Thoracic aorta (tissue), 2 donors: ENCODE measurements at regions not wholly inside any gene's neighbourhood (a gene's known extent, or its start where the extent isn't known, plus 50 kb on each side); places are given as distances from the start of the nearest gene placed in this dataset.
"Not testable (repeated sequence)": the region's sequence is repeated elsewhere in the genome, so short reads cannot be mapped to it uniquely, and the experiment has no call there.

Source experiments
- ATAC-seq: fragments of 150-250 bp; one replicate; pipeline ENCODE4 v1.8.0; 2017; ENCODE audit warnings: low read depth; ENCODE audit not compliant: insufficient number of reproducible peaks, low FRiP score
- DNase-seq: peaks from one replicate; pipeline ENCODE4 v3.0.0-alpha.2; 2020; ENCODE audit warnings: low spot score
- H3K27ac ChIP-seq, 2 donors: fragments of 200-600 bp; sonication (generic); 1 replicate in 1 of 2; 2 replicates in 1 of 2; pipeline ENCODE4 v1.5.1; 2016; ENCODE audit warnings: mild to moderate bottlenecking in 2 of 2, moderate library complexity in 2 of 2
- H3K27me3 ChIP-seq: fragments of 200-600 bp; sonication (generic); replicated peaks from 2 replicates; pipeline ENCODE4 v1.6.0; 2016; ENCODE audit warnings: mild to moderate bottlenecking; ENCODE audit not compliant: insufficient read depth
- H3K36me3 ChIP-seq: fragments of 200-600 bp; sonication (generic); one replicate; pipeline ENCODE4 v1.5.1; 2016
- H3K4me1 ChIP-seq, 2 donors: fragments of 200-600 bp; sonication (generic); 1 replicate in 1 of 2; 2 replicates in 1 of 2; pipeline versions ENCODE4 v1.5.1 to v1.6.0; 2016; ENCODE audit warnings: low read depth in 2 of 2, mild to moderate bottlenecking in 1 of 2; ENCODE audit not compliant: control insufficient read depth in 1 of 2
- H3K4me3 ChIP-seq: fragments of 200-600 bp; sonication (generic); 2 replicates; pipeline ENCODE4 v1.5.1; 2016; ENCODE audit warnings: mild to moderate bottlenecking
- H3K9me3 ChIP-seq: fragments of 200-600 bp; sonication (generic); 2 replicates; pipeline ENCODE4 v1.5.1; 2016
- TF ChIP-seq, protein P1 (sequence below): fragments of 200-600 bp; sonication (generic); IDR thresholded peaks from one replicate; pipeline ENCODE4 v1.5.1; 2019; ENCODE audit warnings: antibody characterized with exemption

DNA sequence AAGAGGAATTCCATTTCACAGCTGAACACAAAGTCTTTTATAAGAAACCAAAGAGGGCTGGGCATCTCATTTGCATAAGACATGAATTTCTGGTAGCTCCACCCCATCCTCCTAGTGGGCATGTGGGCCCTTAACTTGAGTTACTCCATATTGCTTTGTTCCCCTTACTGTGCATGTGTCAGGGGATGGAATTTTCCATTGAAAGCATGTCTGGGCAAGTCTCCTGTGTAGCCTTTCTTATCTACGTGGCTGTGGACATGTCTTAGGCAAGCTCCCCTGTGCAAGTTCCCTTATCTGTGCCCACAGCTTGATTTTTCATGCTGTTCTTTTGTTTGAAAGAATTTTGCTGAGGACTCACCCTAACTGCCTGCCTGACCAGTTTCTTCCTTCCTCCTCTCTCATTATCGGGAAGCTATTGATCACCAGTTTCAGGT is 123.5 kb upstream of the JADE1 start:
- TF ChIP-seq, protein P1, sequence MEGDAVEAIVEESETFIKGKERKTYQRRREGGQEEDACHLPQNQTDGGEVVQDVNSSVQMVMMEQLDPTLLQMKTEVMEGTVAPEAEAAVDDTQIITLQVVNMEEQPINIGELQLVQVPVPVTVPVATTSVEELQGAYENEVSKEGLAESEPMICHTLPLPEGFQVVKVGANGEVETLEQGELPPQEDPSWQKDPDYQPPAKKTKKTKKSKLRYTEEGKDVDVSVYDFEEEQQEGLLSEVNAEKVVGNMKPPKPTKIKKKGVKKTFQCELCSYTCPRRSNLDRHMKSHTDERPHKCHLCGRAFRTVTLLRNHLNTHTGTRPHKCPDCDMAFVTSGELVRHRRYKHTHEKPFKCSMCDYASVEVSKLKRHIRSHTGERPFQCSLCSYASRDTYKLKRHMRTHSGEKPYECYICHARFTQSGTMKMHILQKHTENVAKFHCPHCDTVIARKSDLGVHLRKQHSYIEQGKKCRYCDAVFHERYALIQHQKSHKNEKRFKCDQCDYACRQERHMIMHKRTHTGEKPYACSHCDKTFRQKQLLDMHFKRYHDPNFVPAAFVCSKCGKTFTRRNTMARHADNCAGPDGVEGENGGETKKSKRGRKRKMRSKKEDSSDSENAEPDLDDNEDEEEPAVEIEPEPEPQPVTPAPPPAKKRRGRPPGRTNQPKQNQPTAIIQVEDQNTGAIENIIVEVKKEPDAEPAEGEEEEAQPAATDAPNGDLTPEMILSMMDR, result no peak
- H3K4me1 ChIP-seq, result peaks cover 0 to 4% of the 10 kb centered on the region in 2 donors

DNA sequence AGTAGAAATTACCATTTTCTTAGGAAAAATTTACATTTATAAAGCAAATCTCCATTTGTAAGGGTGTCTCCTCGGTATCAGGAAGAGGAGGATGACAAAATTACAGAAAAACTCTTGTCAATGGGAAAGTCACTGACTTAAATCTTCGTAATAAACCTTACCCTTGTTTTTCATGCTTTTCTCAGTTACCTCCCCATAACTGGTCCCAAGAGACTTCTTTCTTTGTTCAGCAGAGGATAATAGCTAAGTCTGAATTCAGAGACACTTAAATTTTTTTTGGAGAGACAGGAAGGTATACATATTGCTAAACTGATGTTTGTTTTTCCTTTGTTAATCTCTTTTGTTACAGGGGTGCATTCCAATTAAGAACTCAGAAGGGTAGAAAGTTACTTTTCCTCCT is 125.5 kb upstream of the JADE1 start:
- TF ChIP-seq, protein P1, result no peak

More for the DNA sequence above, 123.5 kb upstream of the JADE1 start:
- H3K27me3 ChIP-seq, result no peaks in the 10 kb centered on the region
- no peak for ATAC-seq
- no peak overlapping the region for H3K4me3 ChIP-seq
- no peak overlapping the region for H3K27ac ChIP-seq
- DNase-seq, result no peak
- H3K9me3 ChIP-seq, result no peaks in the 10 kb centered on the region
- no peaks in the 10 kb centered on the region for H3K36me3 ChIP-seq

DNA sequence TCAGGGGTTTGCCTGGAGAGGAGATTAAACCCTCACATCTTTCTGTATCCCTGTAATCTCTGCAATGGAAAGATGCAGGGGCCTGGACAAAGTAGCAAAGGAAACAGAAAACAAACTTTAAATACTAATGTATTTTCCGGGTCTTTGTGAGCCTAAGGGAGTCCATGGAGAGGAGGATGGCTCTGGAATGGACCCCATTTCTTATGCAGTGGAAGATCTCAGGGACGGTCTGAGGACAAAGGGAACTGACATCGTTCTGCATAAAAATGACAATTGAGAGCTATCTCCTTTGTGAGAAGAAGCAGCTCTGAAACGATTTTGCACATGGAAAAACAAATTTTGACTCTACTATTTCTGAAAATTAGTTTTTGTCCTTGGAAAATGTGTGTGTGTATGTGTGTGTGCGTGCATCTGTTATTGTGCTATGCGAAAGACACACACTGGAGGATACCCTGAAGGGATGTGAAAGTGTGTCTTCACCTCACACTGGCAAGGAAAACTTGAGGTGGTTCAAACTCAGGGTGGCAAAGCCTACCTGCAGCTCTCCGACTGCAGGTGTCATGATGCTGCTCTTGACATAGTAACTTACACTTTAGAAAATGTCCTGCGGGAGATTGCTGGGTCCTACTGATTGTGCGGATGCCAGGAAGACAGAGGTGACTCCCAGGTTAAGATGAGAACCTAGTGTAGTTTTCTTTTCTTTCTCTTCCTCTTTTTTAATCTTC is 126.4 kb upstream of the JADE1 start:
- TF ChIP-seq, protein P1, result no peak
- ATAC-seq (no peak), DNase-seq (no peak)
- no peaks in the 10 kb centered on the region for H3K27me3 ChIP-seq
- no peaks in the 10 kb centered on the region for H3K9me3 ChIP-seq
- no peaks in the 10 kb centered on the region for H3K4me1 ChIP-seq
- no peak overlapping the region for H3K4me3 ChIP-seq
- H3K27ac ChIP-seq, result no peak overlapping the region
- no peaks in the 10 kb centered on the region for H3K36me3 ChIP-seq

More for the DNA sequence above, 125.5 kb upstream of the JADE1 start:
- DNase-seq (no peak), ATAC-seq (no peak)
- Histone ChIP-seq H3K27me3 (no peaks in the 10 kb centered on the region), H3K4me3 (no peak overlapping the region), H3K36me3 (no peaks in the 10 kb centered on the region), H3K9me3 (no peaks in the 10 kb centered on the region), H3K4me1 (peaks cover 0 to under 1% of the 10 kb centered on the region in 2 donors), H3K27ac (no peak overlapping the region)

DNA sequence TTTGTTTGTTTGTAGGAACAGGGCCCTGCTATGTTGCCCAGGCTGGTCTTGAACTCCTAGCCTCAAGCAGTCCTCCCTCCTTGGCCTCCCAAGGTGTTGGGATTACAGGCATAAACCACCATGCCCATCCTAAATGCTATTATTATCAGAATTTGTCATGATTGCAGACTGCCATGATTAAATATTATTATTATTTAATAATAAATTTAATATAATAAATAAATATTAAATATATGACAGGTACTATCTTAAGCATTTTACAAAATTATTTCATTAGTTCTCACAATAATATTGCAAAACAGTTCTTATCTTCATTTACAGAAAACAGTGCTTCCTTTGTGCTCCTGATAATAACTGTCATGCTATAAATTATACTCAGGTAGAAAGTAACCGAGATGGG is 133.4 kb upstream of the JADE1 start:
- H3K9me3 ChIP-seq, result no peaks in the 10 kb centered on the region
- DNase-seq, result no peak
- H3K27ac ChIP-seq, result no peak overlapping the region
- H3K36me3 ChIP-seq, result no peaks in the 10 kb centered on the region
- no peak for ATAC-seq
- H3K4me1 ChIP-seq, result peaks cover 10 to 13% of the 10 kb centered on the region in 2 donors
- H3K4me3 ChIP-seq, result no peak overlapping the region
- no peaks in the 10 kb centered on the region for H3K27me3 ChIP-seq
- TF ChIP-seq, protein P1, result no peak

DNA sequence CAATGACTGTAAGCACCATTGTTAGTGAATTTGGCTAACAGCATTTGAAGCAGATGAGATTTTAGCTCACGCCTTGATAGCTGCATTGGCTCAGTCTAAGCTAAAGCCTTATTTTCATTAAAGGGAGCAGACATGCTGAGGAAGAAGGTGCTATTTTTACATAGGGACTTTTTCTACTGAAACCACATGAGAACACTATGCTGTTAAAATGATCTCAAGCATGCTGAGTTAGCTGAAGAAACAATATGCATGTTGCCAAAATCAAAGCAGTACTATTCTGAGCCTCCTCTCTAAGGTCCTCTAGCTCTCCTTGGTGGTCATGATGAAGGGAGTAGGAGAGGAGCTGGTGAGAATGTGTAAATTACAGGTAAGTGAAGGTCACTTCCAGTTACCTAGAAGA is 134.4 kb upstream of the JADE1 start:
- Histone ChIP-seq H3K36me3 (no peaks in the 10 kb centered on the region), H3K9me3 (no peaks in the 10 kb centered on the region), H3K27me3 (no peaks in the 10 kb centered on the region), H3K4me1 (peaks cover 10 to 13% of the 10 kb centered on the region in 2 donors), H3K4me3 (no peak overlapping the region), H3K27ac (no peak overlapping the region)
- no peak for DNase-seq
- peak; percentile 84 for ATAC-seq
- TF ChIP-seq, protein P1, result peak; percentile 12

DNA sequence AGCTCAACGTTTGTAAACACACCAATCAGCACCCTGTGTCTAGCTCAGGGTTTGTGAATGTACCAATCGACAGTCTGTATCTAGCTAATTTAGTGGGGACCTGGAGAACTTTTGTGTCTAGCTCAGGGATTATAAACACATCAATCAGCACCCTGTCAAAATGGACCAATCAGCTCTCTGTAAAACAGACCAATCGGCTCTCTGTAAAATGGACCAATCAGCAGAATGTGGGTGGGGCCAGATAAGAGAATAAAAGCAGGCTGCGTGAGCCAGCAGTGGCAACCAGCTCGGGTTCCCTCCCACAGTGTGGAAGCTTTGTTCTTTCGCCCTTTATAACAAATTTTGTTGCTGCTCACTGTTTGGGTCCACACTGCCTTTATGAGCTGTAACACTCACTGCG is 136.3 kb upstream of the JADE1 start:
- not testable (repeated sequence) for H3K27me3 ChIP-seq, H3K27ac ChIP-seq, ATAC-seq, H3K36me3 ChIP-seq, H3K9me3 ChIP-seq, H3K4me3 ChIP-seq, DNase-seq
- peaks cover 10 to 13% of the 10 kb centered on the region in 2 donors for H3K4me1 ChIP-seq

DNA sequence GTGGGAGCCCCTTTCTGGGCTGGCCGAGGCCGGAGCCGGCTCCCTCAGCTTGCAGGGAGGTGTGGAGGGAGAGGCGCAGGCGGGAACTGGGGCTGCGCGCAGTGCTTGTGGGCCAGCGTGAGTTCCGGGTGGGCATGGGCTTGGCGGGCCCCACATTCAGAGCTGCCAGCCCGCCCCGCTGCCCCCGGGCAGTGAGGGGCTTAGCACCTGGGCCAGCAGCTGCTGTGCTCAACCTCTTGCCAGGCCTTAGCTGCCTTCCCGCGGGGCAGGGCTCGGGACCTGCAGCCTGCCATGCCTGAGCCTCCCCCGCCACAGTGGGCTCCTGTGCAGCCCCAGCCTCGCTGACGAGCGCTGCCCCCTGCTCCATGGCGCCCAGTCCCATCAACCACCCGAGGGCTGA is 136.9 kb upstream of the JADE1 start:
- not testable (repeated sequence) for H3K4me3 ChIP-seq, ATAC-seq, H3K36me3 ChIP-seq, H3K27me3 ChIP-seq, H3K27ac ChIP-seq, DNase-seq, H3K9me3 ChIP-seq
- peaks cover 10 to 13% of the 10 kb centered on the region in 2 donors for H3K4me1 ChIP-seq
